Uterus (tissue), 2 donors: ENCODE measurements at regions not wholly inside any gene's neighbourhood (a gene's known extent, or its start where the extent isn't known, plus 50 kb on each side); places are given as distances from the start of the nearest gene placed in this dataset.
"Not testable (repeated sequence)": the region's sequence is repeated elsewhere in the genome, so short reads cannot be mapped to it uniquely, and the experiment has no call there.

ENCODE experiments used
- POLR2A ChIP-seq, 2 donors: fragments of 450-650 bp; IDR thresholded peaks; one replicate each; pipeline ENCODE4 v1.6.1; 2016; ENCODE audit warnings: antibody characterized with exemption in 2 of 2, mild to moderate bottlenecking in 1 of 2, moderate library complexity in 1 of 2
- TF ChIP-seq, protein P1 (sequence below), 4 experiments: fragments of 200-600 bp in 2 of 4; fragments of 450-650 bp in 2 of 4; sonication (generic) in 2 of 4; IDR thresholded peaks; one replicate each; pipeline ENCODE4 v1.5.1; 2016 to 2019; ENCODE audit warnings: antibody characterized with exemption in 4 of 4, mild to moderate bottlenecking in 2 of 4, moderate library complexity in 1 of 4

GRCh38 chr15:84531223-84531622, 69.6 kb upstream of the ZSCAN2 start:
- TF ChIP-seq, protein P1, sequence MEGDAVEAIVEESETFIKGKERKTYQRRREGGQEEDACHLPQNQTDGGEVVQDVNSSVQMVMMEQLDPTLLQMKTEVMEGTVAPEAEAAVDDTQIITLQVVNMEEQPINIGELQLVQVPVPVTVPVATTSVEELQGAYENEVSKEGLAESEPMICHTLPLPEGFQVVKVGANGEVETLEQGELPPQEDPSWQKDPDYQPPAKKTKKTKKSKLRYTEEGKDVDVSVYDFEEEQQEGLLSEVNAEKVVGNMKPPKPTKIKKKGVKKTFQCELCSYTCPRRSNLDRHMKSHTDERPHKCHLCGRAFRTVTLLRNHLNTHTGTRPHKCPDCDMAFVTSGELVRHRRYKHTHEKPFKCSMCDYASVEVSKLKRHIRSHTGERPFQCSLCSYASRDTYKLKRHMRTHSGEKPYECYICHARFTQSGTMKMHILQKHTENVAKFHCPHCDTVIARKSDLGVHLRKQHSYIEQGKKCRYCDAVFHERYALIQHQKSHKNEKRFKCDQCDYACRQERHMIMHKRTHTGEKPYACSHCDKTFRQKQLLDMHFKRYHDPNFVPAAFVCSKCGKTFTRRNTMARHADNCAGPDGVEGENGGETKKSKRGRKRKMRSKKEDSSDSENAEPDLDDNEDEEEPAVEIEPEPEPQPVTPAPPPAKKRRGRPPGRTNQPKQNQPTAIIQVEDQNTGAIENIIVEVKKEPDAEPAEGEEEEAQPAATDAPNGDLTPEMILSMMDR (IDR thresholded peaks at IDR 0.05), result not testable (repeated sequence)
- TF ChIP-seq POLR2A (IDR thresholded peaks at IDR 0.05), result not testable (repeated sequence)
